H54 (cell line): ENCODE measurements at regions not wholly inside any gene's neighbourhood (a gene's known extent, or its start where the extent isn't known, plus 50 kb on each side); places are given as distances from the start of the nearest gene placed in this dataset.

Experiments
- DNase-seq: peaks from one replicate; pipeline ENCODE4 v3.0.0; 2011; ENCODE audit warnings: low spot score, mixed read lengths; ENCODE audit not compliant: insufficient read length
- FAIRE-seq: peaks from 3 replicates; lab custom pipeline; 2011; peaks lifted over from hg19 to GRCh38; lab: Jason Lieb, UNC
- POLR2A ChIP-seq: IDR thresholded peaks from 2 replicates; pipeline ENCODE4 v1.6.1; 2011; ENCODE audit warnings: low read depth, mild to moderate bottlenecking, low read length

- TF ChIP-seq POLR2A, result no peak
- FAIRE-seq (no peak), DNase-seq (no peak)
These were observed 720.3 kb downstream of the GALR1 start for GRCh38 chr18:77969972-77970371.

GRCh38 chr18:77970814-77971213 lies 721.2 kb downstream of the GALR1 start:
- FAIRE-seq (no peak), DNase-seq (no peak)
- no peak for TF ChIP-seq POLR2A

- FAIRE-seq (no peak), DNase-seq (no peak)
- no peak for TF ChIP-seq POLR2A
These were observed 724.1 kb downstream of the GALR1 start for GRCh38 chr18:77973745-77974144.

GRCh38 chr18:77974329-77974728 lies 724.7 kb downstream of the GALR1 start:
- TF ChIP-seq POLR2A, result no peak
- DNase-seq (no peak), FAIRE-seq (no peak)

- FAIRE-seq, result no peak
- no peak for TF ChIP-seq POLR2A
- DNase-seq, result no peak
These were observed 727.7 kb downstream of the GALR1 start for GRCh38 chr18:77977331-77977730.

GRCh38 chr18:77980275-77980674 lies 730.6 kb downstream of the GALR1 start:
- TF ChIP-seq POLR2A, result no peak
- no peak for FAIRE-seq
- DNase-seq, result no peak

GRCh38 chr18:77981874-77982273 lies 732.2 kb downstream of the GALR1 start:
- TF ChIP-seq POLR2A, result no peak
- FAIRE-seq (no peak), DNase-seq (no peak)

GRCh38 chr18:77983270-77983669 lies 733.6 kb downstream of the GALR1 start:
- FAIRE-seq, result no peak
- no peak for TF ChIP-seq POLR2A
- no peak for DNase-seq

- no peak for DNase-seq
- no peak for FAIRE-seq
These were observed 734.5 kb downstream of the GALR1 start for GRCh38 chr18:77984178-77984577.

GRCh38 chr18:77984833-77985232 lies 735.2 kb downstream of the GALR1 start:
- DNase-seq, result no peak
- no peak for TF ChIP-seq POLR2A
- no peak for FAIRE-seq

More at GRCh38 chr18:77984178-77984577, 734.5 kb downstream of the GALR1 start:
- no peak for TF ChIP-seq POLR2A

GRCh38 chr18:77985526-77986281 lies 736.1 kb downstream of the GALR1 start:
- FAIRE-seq, result no peak
- no peak for TF ChIP-seq POLR2A
- DNase-seq, result no peak

- DNase-seq (no peak), FAIRE-seq (no peak)
These were observed 740.5 kb downstream of the GALR1 start for GRCh38 chr18:77990131-77990530.

GRCh38 chr18:77990901-77991300 lies 741.3 kb downstream of the GALR1 start:
- no peak for TF ChIP-seq POLR2A
- FAIRE-seq, result no peak
- no peak for DNase-seq

More at GRCh38 chr18:77990131-77990530, 740.5 kb downstream of the GALR1 start:
- TF ChIP-seq POLR2A, result no peak

- no peak for FAIRE-seq
- TF ChIP-seq POLR2A, result no peak
These were observed 742.4 kb downstream of the GALR1 start for GRCh38 chr18:77992057-77992456.

More at GRCh38 chr18:77992057-77992456, 742.4 kb downstream of the GALR1 start:
- no peak for DNase-seq
